Hepatic stellate cell (primary cell): ENCODE measurements at regions not wholly inside any gene's neighbourhood (a gene's known extent, or its start where the extent isn't known, plus 50 kb on each side); places are given as distances from the start of the nearest gene placed in this dataset.

Experiments used
- DNase-seq: peaks from one replicate; pipeline ENCODE4 v3.0.0; 2011; ENCODE audit warnings: low spot score

DNA sequence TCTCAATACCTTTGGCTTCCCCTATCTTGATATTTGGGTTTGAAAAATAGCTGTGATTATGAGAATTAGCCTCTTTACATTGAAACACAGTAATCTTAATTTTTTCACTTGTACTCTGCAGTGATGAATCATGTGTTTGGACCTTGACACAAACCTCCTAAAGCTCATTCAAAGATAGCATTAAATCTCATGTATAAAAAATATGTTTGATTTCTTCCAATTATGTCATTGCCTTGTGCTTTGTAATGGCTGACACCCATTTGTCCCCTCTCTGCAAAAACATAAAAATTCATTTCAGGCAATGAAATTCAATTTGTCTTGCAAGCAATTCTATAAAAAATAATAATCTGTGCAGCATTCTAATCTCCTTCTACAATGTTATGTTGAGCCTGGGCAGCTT lies 422.4 kb upstream of the BOD1L1 start:
- DNase-seq, result no peak

DNA sequence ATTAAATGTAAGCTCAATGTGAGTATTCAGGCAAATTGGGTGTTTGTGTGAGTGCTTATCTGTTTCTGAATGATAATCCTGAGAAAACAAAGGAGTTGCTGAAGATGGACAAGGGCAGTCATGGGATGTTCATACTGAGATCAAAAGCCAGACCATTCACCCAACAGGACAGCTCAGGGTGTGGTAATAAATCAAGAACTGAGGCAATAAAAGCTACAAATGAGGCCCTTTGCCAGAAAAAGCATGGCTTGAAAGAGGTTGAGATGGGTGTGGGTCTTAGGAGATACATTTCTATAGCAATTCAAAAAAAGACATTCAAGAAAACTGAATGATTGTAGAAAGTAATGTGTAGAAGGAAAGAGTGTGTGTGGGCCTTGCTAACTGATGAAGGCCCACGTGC lies 425.8 kb upstream of the BOD1L1 start:
- DNase-seq, result no peak

DNA sequence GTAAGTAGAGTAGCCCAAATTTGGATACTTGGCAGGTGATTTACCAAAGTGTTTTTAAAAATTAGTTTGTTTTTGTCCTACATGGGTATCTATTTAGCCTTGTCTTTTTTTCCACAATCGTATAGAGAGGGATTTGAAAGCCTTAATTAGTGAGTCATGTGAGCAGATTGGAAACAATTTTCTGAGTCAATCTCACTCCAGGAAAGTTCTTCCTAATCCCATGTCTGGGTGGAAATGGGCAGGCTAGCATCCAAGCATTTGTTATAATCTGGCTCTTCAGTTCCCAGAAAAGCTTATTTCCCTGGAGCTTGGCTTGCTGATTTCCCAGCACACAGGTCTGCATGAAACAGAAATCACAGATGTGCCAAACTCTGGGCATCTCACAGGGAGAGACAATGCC lies 426.9 kb upstream of the BOD1L1 start:
- DNase-seq, result no peak

DNA sequence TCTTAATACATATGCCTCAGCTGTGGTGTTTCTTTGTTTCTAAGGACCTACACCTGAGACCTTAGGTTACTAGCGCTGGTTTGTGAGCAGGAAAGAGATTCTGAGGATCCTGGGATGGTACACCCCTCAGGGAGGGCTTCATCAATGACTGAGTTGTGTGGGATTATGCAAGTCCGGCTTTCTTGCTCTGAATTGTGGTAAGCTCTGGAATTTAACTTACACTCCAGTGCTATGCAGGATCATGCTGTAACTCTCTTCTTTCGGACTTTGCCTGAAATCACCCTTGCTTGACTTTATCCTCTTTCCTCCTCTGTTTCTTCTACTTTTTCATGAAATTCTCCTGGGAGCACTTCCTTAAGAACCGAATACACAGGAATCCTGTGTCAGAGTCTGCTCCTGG lies 431.5 kb upstream of the BOD1L1 start:
- no peak for DNase-seq

DNA sequence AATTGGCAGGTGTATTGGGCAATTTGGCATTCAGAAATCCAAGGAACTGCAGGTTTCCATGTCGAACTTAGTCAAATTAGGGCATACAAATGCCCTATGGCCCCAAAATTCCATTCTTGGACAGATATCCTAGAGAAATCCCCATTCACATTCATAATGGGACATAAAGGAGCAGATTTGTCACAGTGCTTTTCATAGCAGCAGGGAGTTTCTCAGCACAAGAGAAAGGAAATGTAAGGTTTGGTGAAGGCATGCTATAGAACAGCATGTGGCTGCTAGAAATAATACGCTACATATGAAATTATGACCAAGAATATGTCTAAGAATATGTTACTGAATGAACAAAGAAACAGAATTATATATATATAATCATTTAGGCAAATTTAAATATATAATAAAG lies 437.5 kb upstream of the BOD1L1 start:
- DNase-seq, result no peak

DNA sequence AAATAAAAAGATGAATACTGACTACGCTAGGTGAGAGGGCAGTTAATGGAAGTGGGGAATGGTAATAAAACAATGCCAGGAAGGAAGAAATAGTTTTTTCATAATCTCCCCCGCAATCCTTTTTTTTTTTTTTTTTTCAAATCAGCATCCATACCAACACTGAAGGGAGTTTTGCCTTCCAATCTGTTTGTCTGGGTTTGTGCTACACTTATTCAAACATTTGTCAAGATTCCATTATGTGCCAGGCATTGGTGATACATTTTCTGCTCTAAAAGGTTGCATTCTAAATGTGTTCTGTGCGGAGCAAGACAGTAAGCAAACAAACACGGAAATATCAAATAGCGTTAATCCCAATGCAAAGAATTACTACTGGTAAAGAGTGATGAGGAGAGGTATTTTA lies 437.9 kb upstream of the BOD1L1 start:
- no peak for DNase-seq

DNA sequence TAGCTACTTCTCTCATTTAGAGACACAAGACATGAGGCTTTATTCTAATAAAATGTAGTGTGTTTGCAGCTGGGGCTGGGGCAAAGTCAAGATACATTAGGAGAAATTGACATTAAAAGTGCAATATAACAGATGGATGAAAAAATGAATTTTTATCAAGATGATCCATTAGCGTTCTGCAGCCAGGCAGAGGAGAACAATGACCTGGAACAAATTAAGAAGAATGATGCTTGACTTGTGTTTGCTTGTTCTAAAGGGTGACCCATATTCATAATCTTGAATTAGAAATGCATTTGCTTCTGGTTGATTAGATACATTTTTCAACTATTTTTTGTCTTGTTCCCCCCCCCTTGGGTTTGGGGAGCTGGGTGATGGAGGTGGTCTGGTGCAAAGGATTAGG lies 439.5 kb upstream of the BOD1L1 start:
- DNase-seq, result no peak

DNA sequence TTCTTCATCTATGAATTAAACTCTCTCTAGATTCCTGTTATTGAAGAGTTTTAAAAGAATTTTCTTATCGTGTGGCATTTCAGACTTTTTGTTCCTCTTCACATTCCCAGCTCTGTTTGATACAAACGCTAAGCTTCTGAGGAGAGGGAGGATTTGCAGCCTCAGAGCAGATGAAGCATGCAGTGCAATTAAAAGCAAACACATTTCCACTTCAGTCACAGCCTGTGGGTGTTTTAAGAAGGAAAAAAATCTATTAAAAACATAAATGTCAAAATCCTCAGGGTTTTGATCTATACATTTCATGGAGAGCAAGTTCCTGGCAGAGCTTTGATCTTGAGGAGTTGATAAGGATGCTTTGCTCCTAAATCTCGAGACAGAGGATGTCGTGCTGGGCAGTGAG lies 442.4 kb upstream of the BOD1L1 start:
- no peak for DNase-seq

DNA sequence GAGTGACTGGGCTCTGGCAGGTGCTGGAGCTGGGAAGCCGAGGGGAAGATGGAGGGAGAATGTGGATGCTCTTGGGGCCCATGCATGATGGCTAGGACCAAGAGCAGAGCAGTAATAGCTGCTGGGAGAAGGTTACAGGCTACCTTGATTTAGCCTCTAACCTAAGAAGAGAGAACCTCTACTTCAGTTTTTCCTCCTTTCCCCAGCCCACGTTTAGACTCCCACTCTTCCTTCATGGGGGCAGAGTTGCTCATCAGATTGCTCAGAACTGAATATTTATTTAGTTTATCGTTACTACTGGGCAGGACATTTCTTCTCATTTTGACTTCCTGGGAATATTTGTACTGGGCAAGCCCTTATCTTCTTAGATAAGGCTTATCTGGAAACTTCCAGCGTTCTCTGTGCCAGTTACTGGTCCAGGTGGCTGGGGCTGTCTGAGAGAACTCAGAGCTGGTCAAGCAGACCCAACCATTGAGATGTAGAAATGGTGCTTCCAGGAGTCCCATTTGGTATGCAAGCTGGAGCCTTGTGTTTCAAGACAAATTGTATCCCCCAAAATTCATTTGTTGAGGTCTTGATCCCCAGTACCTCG lies 442.9 kb upstream of the BOD1L1 start:
- DNase-seq, result no peak

DNA sequence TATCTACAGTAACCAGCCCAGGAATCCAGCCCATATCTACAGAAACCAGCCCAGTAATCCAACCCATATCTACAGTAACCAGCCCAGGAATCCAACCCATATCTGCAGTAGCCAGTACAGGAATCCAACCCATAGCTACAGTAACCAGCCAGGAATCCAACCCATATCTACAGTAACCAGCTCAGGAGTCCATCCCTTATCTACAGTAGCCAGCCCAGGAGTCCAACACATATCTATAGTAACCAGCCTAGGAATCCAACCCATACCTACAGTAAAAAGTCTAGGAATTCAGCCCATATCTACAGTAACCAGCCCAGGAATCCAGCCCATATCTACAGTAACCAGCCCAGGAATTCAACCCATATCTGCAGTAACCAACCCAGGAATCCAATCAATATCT lies 445.0 kb upstream of the BOD1L1 start:
- no peak for DNase-seq

DNA sequence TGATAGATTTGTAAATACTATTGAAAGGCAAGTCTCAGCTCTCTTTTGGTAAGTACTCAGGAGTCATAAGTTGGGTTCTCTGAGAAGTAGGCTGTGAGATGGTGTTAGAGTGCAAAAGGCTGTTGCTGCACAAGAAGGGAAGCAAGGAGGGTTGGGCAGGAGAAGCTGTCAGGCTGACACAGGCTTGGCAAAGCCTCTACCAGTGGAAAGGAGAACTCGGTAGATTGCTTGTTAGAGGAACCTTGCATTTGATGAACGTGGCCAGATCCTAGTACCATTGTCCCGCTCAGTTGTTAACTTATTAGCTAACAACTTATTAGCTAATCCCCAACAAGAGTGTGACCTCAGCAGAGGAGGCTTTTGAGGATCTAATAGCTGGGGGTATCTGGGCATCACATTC lies 449.3 kb upstream of the BOD1L1 start:
- DNase-seq, result no peak

DNA sequence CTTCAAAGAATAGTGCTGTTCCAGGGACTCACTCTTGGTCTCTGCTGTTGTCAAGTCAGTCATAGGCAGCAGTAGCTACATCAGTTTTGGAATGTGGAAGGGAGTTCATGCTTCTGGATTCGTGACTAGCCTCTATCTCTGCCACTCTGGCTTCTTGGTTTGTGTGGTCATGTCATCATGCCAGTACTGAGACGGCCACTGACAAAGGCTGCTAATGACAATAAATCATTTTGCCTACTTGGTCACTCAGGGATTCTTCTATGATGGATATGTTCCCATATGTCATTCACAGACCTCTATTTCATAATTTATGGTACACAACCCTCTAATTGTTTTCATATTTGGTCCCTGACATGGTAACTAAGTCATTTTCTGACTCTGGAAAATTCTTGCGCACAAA lies 450.8 kb upstream of the BOD1L1 start:
- DNase-seq, result peak; percentile 14

DNA sequence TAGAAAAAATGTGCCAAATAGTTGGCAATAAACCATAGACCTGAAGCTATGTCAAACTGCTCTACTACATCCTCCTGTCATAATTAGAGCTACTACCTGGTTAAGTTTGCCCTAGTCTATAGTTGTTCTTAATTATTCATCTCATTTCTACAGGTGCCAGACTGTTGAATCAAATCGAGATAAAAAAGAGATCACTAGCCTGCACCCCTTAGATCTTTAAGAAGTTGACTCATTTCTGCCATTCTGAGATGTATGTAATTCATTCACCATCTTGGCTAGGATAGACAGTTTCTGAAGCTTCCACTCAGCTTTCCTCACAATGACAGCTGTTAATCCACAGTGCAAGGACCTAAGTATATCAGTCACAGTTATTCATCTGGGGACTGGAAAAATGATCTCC lies 452.1 kb upstream of the BOD1L1 start:
- no peak for DNase-seq

DNA sequence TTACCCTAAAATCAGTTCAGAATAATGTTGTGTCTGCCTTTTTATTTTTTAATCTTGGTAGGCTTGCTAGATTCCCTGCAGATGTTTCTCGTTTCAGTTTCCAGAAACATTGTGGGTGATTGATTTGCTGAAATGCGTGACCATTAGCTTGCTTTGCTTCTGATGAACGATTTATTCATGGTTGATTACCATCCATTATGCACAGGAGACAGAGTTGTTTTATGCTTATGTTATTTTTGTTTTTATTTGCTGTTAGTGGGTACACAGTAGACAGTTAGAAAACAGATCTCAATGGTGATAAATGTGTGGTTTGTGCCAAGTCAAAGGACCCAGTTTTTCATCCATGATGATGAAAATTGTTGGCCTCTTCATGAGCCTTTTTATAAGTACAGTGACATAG lies 455.6 kb upstream of the BOD1L1 start:
- no peak for DNase-seq

DNA sequence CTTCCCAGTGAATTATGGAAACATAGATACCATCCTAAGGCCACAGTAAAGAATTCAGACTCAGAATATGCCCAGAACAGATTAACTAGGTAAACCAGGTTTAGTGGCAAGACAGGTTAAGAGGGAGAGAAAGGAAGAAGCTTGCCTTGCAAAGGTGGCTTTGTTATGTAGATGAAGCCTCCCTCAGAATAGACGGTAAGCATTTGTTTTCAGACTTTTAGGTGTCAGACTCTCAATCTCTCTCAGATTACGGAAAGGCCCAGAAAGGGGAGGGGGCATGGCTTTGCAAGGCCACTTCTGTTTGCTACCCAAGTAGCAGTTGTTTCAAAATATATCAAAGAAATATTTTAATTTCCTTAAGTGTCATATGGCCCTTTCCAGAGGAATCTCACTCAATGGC lies 457.1 kb upstream of the BOD1L1 start:
- no peak for DNase-seq

DNA sequence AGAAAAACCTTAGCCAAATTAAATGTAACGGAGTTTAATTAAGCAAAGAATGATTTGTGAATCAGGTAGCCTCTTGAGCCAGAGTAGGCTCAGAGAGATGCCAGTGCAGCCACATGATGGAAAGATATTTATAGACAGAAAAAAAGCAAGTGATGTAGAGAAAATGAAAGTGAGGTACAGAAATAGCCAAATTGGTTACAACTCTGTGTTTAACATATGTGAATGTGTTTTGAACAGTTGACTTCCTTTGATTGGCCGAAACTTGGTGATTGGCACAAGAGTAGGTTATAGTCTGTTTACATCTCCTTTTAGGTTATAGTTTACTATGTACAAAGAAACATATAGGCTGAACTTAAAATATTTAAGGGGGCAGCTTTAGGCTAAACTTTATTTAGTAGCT lies 459.9 kb upstream of the BOD1L1 start:
- DNase-seq, result no peak

DNA sequence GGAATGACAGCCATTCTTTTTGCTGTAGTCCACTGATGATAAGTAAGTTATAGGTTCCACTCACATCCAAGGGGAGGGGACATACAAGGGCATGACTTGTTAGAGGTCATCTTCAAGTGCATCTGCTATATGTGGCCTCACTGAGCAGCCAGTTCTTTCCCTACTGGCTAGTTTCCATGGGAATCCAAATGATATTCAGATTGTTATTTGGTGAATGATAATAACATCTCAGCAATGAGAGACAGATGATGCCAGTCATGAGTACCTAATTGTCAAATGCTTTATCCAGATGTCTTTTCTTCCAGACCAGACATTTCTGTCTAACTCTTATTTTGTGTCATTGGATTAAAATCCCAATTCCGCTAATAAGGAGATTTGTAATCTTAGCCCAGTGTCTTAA lies 460.4 kb upstream of the BOD1L1 start:
- DNase-seq, result no peak

DNA sequence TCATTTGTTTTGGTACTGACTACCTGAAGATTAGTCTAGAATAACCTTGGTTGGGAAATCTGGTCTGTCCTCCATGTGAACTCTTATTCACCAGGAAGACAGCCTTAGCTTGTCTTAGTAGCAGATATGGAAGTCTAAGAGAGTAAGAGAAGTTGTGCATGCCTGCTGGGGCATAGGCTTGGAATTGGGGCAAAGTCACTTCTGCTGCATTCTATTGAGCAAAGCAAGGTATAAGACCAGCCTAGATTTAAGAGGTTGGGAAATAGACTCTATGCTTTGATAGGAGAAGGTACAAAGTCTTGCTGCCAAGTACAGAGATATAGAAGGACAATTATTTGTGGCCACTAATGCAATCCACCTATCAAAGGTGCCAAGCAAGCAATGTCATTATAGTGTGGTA lies 464.0 kb upstream of the BOD1L1 start:
- DNase-seq, result no peak

DNA sequence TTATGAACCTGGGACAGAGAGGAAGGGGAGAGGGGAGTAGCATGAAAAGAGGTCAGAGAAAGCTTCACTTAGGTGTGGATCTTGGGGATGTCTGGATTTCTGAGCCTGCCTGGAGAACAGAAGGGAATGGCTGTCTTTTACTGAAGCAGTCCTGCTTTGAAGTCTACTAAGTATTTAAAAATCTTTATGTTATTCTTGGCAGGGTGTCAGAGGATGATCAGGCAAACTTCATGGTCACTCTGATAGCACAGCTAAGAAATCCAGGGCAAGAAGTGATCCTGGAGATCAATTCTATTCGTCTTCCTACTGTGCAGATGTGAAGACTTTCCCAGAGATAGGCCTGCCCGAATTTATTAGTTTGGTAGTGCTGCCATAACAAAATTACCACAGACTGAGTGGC lies 464.4 kb upstream of the BOD1L1 start:
- DNase-seq, result no peak

DNA sequence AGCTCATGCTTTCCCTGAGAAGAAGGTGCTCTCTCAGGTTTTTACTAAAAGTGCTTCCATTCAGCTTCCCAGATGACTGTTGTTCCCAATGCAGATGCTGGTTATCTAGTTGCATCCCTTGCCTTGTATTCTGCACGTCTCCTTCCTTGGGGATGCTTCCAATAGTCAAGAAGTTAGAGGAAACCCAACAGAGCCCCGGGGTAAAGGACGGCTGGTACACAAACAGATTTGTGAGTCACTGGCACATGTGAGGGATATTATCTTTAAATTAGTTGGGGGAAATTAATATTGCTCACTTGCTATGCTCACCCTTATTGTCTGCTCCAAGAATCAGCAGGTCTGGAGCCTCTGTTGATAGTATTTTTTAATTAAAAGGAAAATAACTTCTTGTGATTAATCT lies 465.2 kb upstream of the BOD1L1 start:
- DNase-seq, result no peak

DNA sequence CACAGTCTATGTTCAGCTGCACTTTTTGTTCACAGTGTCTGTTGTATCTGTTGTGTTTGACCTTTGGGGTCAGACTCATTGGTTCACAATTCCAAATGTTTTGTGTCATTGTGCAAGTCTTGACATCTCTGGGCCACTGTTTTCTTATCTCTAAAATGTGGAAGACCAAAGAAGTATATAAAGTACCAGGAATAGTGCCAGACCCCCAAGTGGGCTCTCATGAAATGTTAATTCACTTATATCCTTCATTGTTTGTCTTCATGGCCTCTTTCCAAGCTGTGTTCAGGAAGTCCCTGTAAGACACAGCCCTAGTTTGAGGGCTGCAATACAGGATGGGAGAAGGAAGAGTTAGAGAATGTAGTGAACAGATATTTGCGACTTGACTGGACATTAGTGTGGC lies 468.3 kb upstream of the BOD1L1 start:
- DNase-seq, result no peak

DNA sequence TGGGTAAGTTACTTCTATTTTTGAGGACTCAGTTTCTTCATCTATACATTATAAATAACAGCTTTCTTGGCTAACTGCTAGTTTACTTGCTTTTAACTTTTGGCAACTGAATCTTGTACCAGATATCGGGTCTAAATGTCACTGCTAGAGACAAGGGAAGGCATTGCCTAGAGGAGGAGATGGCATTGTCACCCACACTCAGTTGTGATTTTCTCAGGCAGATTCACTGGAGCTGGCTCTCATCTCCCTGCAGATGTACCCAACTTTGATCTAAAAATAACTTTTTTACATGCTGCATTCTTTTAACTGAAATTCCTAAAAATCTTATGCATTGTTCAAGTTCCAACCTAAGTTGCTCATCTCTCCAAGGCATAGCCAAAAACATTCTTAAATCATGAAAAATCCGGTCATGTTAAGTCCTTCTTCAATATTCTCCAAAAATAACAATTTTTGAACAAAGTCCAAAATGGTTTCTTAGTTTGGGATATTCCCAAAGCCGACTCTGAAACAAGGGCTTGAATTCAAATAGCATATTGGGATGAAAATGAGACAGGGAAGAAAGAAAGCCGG lies 469.0 kb upstream of the BOD1L1 start:
- DNase-seq, result peak; percentile 19

DNA sequence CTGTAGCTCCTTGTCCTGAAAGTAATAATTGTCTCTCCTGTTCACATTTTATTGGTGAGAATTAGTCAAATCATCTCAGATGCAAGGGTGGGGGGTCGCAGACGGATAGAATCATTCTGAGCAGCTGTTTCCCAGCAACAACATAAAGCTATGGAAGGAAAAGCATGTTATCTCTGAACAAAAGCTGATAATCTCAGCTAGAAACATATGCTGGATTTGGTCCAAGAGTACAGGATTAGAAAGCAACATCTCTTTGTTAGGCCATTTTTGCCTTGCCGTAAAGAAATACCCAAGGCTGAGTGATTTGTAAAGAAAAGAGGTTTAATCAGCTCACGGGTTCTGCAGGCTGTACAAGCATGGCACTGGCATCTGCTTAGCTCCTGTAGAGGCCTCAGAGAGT lies 472.8 kb upstream of the BOD1L1 start:
- DNase-seq, result no peak

DNA sequence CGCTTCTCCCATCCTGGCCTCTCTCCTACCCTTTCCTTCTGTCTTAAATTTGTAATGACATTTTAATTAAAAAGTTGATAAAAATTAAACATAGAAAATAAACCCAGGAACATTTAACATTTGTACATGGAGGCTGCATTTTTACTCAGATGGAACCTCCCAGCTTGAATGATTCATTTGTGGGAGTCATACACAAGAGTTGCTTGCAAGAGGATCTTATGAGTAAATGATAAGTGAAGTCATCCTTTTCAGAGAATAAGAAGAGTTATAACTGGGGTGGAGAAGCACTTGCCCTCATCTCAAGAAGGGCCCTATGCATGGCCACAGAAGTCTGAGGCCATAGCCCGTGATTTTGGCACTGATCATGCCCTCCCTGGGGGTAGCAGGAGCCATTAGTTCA lies 482.9 kb upstream of the BOD1L1 start:
- DNase-seq, result no peak

DNA sequence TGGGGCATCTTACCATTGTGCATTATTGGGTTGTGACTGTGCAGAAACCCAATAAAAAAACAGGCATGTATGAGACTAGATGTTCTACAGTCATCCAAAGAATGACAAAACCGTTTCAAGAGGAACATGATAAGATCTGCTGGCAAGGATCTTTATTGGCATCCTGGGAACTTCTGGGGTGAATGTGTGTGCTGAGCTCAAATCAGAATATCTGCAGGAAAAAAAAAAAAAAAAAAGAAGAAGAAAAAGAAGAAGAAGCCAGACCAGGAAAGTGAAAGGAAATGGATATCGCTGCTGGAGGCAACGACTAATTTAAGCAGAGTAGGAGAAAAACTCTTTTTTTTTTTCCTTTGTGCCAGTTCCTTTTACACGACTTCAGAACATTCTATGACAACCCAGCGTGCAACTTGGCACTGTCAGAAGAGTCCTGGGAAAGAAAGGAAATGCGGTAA lies 484.2 kb upstream of the BOD1L1 start:
- no peak for DNase-seq
